ENCODE measurements at regions not wholly inside any gene's neighbourhood (a gene's known extent, or its start where the extent isn't known, plus 50 kb on each side); places are given as distances from the start of the nearest gene placed in this dataset.

DNA sequence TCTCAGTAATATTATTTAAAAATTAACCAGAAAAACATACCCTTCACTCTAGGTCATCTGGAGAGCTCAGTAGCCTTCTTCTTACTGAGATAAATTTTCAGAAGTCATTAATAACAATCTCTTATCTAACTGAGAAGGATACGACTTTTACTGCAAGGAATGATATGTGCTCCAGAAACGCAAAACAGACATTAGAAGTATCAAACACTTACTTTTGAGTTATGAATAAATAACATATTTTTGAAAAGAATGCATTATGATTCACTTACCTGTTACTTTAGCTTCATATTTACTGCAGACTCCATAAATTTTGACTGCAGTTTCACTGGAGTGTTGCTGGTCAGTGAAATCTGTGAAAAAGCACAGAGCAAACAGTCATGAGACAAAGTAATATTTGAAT lies 668.7 kb upstream of the NRSN1 start:
- no peak for DNase-seq (ENCODE audit: low spot score)
- no peak for FAIRE-seq

DNA sequence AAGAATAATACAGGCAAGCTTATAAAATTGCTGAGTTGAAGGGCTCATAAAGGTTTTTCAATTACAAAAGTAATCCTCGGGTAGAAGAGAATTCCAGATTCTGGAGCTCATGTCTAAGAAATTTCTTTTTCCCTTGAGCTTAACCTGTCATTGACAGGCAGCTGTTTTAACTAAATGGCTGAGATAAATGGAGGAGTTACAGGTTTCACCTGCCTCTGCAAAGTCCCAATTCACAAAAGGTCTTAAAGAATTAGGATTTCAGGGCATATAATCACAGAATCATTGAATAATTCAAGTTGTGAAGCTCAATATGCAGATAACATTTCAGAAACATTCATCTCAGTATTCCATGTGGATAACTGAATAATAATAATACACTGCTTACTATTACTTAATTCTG lies 660.1 kb upstream of the NRSN1 start:
- FAIRE-seq (no peak), DNase-seq (ENCODE audit: low spot score) (no peak)

DNA sequence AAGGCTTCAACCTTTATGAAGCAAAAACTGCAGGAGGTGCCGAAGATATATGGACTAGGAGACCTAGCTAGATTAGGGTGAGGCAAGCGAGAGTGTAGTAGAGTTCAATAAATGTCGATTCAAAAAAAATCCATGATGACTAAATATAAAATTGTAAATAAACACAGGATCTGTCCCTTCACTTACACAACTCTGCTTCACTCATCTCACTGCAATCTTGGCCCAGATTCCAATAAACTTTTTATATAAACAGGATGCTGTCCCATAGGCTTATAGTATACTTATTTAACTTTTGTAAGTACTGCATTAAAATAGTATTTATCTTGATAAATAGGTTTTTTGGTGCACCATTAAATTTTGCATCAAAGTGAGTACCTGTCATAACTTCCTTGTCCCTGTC lies 648.4 kb upstream of the NRSN1 start:
- FAIRE-seq (no peak), DNase-seq (ENCODE audit: low spot score) (no peak)

DNA sequence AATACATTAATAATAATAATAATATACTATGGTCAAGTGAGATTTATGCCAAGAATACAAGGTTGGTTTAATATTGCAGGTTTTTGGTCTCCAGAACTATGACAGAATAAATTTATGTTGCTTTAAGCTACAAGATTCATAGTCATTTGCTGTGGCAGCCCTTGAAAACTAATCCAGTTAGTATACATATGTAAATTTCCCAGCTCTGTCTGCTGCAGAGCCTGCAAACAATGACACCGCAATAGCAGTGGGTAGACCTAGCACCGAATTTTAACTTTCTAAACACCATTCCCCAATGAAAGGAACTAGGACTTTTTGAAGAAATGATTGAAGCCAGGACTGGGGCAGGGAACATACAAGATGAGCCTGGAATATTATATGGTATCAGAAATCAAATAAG lies 647.7 kb upstream of the NRSN1 start:
- DNase-seq (ENCODE audit: low spot score) (no peak), FAIRE-seq (no peak)

DNA sequence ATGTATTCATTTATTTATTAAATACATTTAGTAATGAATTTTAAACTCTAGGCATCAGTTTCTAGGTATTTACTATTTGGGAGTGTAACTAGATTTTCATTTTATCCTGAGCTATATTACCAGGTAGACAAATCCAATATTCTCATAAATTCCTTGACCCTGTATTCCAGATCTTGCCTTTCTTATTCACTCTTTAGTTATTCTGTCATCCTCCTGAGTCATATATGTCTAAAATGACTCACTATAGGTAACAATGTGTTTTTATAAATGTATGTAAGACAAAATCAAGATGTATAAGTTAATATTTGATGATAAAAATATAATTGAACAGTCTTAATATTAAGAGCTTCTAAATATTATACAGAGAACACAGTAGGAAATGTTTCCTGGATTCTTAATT lies 642.1 kb upstream of the NRSN1 start:
- DNase-seq (ENCODE audit: low spot score) (no peak), FAIRE-seq (no peak)

DNA sequence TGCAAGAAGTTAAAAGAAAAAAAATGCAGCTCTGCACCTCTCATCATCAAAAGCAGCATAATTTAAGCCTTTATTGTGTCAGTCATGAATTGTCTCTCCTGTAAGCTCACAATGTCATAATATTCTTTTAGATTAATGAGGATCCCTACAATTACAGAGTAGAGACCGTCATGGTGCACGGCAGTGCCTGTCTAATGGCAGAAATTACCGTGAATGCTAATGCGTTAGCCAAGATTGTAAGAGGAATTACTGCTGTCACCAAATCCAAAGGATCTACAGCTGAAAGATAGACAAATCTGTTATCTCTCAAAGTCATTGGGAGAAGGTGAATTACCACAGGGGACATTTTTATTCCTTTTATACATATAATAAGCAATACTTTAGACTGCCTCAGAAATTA lies 631.6 kb upstream of the NRSN1 start:
- DNase-seq (ENCODE audit: low spot score) = no peak
- FAIRE-seq = no peak

DNA sequence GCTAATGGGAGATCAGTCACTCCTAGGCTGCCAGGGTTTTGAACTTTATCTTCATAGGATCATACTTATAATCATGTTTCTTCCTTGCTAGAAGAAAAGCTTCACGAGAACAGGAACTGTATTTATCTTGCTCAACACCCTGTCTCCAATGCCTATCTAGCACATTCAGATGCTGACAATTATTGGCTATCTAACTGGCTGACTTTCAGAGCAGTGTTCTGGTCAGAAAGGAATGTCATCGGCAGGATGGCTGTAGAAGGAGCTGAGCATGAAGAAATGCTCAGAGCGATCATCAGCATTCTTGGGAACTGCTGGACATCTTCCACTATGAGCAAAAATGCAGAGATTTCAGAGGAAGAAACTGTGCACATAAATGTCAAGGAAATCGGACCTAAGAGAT lies 628.0 kb upstream of the NRSN1 start:
- no peak for DNase-seq (ENCODE audit: low spot score)
- no peak for FAIRE-seq

DNA sequence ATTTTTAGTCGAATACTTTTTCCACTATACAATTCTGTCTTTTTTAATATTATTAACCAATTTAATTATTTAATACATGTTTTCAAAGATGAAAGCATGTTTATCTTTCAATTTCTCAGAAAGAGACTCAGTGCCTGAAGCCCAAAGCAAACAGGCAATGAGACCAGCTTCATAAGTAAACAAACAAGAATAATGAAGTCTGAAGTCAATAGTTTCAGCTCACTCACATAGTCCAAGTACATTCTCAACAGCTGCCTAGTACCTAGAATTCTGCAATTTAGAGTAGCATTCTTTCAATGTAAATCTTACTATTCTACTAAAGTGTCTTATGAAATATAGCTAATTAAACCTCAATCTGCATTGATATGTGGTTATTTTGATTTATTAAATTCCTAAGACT lies 626.5 kb upstream of the NRSN1 start:
- FAIRE-seq = no peak
- no peak for DNase-seq (ENCODE audit: low spot score)

DNA sequence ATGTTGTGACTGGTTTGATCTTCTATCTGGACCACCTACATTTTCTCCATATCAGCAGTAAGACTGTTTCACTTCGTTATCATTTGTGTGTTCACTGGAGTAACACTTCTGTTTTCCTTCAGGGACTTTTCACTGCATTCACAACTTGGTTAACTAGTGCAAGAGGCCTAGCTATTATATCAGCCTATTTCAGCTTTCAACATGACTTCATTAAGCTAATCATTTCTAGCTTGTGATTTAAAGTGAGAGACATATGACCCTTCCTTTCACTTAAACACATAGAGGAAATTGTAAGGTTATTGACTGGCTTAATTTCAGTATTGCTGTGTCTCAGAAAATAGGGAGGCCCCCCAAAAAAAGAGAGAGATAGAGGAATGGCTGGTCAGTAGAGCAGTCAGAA lies 622.8 kb upstream of the NRSN1 start:
- DNase-seq (ENCODE audit: low spot score) (no peak), FAIRE-seq (no peak)

DNA sequence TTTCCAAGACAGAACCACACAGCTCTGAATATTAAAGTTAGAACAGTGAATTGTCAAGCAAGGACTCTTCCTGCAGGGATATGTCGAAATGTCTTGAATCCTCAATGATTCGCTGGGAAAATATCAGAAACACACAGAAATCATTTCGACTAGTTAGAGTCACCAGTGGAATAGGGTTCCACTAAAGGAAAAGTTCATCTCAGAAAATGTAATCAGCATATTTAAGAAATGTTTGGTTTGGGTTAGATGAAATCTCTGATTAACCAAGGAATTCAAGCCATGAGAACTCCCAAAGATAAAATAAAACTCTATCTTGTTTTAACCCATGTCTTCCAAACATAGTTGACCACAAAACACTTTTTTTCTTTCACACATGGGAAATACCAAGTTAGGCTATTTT lies 621.0 kb upstream of the NRSN1 start:
- DNase-seq (ENCODE audit: low spot score) (no peak), FAIRE-seq (no peak)

DNA sequence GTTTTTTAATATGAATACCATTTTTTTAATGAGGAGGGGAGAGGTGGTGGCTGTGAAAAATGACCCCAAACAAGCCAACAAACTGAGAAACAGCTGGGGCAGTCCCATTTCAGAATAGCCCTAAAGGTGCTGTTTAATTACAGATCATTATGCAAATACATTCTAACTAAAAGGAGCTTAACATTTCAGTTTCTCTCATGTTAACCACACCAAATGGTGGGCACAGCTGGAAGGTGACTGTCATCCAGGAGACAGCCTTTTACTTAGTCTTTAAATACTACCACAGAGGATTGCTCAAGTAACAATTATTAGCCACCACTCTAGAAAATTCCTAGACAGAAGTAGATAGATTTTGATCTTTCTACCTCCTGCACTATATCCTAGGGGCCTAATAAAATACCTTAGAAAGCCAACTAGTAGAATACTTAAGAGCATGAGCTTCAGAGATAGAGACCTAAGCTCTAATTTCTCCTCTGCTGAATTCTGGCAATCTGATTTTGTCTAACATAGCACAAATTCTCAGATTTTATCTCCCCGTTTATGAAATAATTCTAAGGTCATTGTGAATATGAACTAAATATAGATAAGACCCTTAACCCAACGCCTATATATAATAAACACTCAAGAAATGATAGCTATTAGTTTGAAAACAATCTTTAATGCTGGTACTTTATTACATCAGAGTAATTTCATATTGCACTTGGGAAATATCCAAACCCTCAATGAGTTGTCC lies 615.1 kb upstream of the NRSN1 start:
- no peak for DNase-seq (ENCODE audit: low spot score)

DNA sequence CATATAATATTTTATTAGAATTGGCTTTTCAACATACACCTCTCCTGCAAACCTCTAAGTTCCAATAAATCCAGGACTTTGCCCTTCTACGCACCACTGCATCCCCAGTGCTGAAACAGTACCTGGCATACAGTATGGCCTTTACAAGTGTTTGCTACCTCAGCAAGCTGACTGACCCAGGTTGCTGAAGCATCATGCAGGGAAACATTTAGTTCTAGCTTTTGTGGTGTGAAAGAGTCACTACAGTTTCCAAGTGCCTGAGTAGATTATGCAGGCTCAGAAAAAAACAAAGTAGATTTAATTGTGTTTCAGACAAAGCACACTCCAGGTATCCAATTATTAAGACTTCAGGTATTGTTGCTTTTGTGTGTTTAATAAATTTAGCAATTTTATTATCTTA lies 614.2 kb upstream of the NRSN1 start:
- DNase-seq (ENCODE audit: low spot score) = no peak
- FAIRE-seq = no peak

More for the DNA sequence above, 615.1 kb upstream of the NRSN1 start:
- FAIRE-seq = no peak

DNA sequence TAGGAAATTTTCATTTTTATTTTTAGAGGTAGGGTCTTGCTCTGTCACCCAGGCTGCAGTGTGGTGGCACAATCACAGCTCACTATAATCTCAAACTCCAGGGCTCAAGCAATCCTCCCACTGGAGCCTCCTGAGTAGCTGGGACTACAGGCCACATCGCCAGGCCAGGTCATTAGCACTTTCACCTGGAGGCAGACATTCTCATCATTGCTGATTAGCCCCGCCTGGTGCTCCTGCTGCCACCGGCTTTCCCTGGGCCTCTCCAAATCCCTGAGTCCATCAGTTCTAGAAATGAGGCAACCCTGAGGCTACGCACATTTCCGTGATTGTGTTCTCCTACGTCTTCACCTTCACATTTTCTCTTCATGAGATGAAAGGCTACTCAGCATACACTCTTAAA lies 607.7 kb upstream of the NRSN1 start:
- FAIRE-seq (no peak), DNase-seq (ENCODE audit: low spot score) (no peak)

DNA sequence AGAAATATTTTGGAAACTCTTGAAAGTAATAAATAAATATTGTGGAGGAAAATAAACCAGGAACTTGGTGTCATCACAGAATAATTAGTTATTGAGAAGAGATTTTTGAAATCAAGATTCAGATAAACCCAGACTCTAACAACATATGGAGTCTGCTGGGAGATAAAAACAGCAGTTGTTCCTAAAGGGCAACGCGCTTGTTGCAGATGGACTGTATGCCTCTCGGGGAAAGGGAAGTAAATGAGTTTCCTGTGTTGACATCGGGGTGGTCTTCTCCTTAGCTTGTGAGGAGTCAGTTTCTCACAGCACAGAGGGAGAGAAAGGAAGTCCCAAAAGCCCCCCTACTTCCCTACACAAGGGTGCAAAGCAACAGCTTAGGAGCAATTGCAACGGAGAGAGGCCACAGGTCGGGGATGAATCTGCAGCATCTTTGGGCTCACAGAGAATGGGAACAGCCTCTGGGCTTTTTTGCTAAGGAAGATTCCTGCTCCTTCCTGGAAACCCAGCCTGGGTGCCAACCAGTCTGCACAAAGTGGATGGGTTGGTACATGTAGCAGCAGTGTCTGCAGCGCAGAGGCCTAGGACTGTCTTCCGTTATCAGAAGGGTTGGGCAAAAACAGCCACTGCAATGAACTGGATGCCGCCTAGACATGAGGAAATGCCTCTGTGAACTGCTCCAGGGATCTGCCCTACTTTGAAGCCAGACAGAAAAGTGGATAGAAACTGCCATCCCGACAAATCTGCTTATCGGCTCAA lies 603.0 kb upstream of the NRSN1 start:
- FAIRE-seq (no peak), DNase-seq (ENCODE audit: low spot score) (no peak)

DNA sequence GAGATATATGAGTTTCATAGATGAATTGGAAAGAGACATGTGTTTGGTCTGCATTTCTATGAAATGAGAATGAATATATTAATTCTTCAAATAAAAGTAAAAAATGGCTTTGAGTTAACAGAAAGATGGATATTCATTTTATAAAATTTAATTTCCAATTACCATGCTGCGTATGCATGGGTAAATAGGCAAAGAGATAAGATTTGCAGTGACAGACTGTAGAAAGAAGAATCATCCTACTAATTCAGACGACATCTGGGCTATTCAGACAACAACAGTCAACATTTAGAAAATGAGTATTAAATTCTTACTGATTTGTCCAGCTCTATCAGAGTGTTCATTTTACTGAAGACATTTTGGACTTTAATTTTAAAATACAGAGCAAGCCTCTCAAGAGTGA lies 602.2 kb upstream of the NRSN1 start:
- no peak for DNase-seq (ENCODE audit: low spot score)
- no peak for FAIRE-seq

DNA sequence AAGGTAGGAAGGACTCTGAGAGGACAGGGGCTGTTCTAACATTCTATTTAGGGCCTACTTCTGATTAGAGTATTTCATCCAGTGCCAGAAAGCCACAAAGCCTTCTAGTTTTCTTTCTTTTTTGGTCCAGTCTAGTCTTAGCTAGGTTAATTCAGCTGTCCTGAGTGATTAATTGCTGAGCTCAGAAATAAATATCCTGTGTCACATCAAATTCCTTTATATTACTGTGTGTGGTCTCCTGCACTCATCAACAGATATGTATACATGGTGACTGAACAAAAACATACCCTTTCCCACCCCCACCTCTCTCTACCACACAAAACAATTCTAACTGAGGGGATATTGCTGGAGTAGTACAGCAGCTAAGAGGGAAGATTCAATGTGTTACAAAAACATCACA lies 601.5 kb upstream of the NRSN1 start:
- no peak for FAIRE-seq
- no peak for DNase-seq (ENCODE audit: low spot score)

DNA sequence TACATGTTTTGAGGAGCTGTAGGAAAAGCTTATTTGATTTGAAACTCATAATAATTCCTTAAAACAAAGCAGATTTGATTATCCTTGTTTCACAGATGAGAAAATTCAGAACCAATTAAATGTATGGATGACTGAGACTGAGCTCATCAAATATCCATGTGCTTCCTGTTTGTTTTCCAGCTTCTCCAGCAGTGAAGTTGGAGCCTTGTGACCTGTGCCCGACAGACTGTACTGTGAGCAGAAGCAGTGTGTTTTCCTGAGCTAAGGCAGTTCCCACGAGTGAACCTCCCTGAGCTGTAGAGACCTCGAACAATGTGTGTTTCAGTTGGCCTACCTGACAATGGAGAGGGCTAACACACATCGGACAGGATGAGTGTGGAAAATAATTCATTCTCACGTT lies 599.5 kb upstream of the NRSN1 start:
- FAIRE-seq (no peak), DNase-seq (ENCODE audit: low spot score) (no peak)

DNA sequence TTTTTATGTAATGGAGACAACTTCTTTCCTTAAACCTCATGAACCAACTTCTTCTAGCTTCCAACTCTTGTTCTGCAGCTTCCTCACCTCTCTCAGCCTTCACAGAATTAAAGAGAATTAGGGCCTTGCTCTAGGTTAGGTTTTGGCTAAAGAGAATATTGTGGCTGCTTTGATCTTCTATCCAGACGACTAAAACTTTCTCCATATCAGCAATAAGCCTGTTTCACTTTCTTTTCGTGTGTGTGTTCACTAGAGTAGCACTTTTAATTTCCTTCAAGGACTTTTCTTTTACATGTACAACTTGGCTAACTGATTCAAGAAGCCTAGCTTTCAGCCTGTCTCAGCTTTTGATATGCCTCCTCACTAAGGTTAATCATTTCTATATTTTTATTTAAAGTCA lies 596.1 kb upstream of the NRSN1 start:
- no peak for FAIRE-seq
- no peak for DNase-seq (ENCODE audit: low spot score)

DNA sequence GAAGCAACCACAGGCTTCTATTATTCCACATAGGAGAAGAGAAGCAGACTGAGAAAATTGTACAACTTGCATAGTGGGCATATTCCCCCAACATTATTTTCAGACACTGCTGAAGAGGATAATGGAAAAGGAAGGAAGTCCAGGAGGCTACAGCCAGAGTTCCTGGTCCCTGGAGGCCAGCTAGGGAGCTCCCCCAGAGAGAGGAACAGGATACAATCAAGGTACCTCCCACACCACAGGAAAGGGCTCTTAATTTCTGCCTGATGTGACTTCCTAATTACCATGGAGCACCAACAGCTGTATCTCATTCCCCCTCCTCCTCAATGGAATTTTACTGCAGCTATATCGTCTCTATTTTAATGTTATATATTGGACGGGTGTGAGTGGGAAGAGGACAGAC lies 594.3 kb upstream of the NRSN1 start:
- FAIRE-seq (no peak), DNase-seq (ENCODE audit: low spot score) (no peak)

DNA sequence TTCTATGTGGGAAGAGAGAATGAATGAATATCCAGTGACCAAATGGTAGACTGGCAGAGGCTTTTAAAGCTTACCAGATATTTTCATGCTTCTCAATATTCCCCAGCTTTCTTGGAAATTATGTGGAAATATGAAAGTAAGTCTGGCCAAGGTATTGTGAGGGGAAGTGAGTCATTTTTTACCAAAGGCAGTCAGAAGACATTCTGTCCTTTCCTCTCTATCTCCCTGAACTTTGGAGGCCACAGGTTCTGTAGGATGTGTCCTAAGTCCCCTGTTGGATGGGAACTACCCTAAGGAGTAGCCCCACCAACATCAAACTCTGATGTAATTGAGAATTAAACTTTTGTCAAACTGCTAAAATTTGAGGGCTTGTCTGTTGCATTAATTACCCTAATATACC lies 593.8 kb upstream of the NRSN1 start:
- FAIRE-seq (no peak), DNase-seq (ENCODE audit: low spot score) (no peak)

DNA sequence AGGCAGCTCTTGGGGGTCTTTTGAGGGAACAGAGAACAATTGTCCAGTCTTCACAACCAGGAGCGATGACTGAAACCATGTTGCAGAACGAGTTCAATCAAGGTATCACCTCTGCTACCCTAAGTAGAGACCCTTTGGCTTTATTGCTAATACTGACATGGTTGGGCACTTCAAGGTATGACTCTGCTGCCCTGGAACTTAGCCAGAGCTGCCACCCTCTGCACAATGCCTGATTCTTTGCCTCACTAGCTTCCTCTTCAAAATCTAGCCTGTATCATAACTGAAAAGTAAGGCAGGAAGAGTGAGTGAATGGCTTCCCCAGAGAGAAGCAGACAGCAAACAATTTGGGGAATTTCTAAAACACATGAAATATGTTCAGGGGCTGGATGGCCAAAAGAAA lies 592.7 kb upstream of the NRSN1 start:
- DNase-seq (ENCODE audit: low spot score) = no peak
- FAIRE-seq = no peak

DNA sequence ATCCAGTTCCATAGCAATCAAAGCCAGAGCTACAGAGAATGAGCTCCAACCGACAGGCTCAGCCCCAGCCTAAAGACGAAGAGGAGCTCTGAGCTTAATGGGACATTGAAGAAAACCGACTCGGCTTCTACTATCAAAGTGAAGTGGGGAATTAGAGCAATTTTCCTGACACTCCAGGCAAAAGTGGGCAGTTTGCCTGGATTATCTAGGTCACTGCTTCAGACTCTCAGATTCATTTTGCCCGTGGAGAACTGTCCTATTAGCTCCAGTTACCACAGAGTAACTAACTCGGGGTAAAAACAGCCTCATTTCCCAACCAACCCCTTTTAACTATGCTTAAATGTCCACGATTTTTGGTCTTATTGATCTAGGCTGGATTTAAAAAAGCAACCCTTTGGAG lies 592.1 kb upstream of the NRSN1 start:
- DNase-seq (ENCODE audit: low spot score) = no peak

DNA sequence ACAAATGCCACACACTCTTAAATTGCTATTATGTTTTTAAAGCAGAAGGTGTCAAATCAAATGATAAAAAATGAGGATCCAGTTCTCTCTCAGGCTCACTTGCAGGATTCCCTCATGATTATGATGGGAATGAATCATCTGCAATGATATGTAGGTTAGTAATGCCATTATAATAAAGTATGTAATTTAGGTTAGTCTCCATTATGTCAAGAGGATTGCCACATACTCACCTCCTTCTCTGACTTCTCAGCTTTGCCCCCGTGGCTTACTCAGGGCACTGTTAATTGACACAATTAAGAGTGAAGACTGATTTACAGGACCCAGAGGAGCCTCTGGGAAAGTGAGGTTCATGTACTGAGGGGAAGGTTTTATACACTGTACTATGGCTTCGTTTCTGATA lies 591.7 kb upstream of the NRSN1 start:
- DNase-seq (ENCODE audit: low spot score) (no peak), FAIRE-seq (no peak)

More for the DNA sequence above, 592.1 kb upstream of the NRSN1 start:
- no peak for FAIRE-seq
